Myocyte (in vitro differentiated cells): ENCODE measurements at regions not wholly inside any gene's neighbourhood (a gene's known extent, or its start where the extent isn't known, plus 50 kb on each side); places are given as distances from the start of the nearest gene placed in this dataset.
"Not testable (repeated sequence)": the region's sequence is repeated elsewhere in the genome, so short reads cannot be mapped to it uniquely, and the experiment has no call there.

Source experiments
- DNase-seq: peaks from one replicate; pipeline ENCODE4 v3.0.0-alpha.2; 2012; ENCODE audit warnings: low read depth

GRCh38 chr4:110837896-110838450, 215.1 kb upstream of the PITX2 start:
- DNase-seq: no peak

- DNase-seq: no peak
Observed at GRCh38 chr4:110840221-110840654, 217.4 kb upstream of the PITX2 start.

DNA sequence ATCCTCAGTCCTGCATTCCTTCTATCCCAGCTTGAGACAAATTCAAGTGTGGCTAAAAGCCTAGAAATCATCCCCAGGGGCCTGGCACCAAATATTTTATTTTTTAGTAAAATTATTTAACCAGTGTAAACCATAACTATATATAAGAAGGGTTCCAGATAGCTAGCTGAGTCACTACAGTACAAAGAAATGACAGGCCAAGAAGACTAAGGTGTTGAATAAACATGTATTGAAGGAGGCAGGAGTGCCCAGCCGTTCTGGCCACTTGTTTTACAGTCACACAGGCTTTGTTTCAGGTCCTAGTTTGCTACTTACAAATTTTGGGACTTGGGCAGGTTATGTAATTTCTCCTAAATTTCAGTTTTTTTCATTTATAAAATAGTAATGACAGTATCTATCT, 225.9 kb upstream of the PITX2 start:
- no peak for DNase-seq

DNA sequence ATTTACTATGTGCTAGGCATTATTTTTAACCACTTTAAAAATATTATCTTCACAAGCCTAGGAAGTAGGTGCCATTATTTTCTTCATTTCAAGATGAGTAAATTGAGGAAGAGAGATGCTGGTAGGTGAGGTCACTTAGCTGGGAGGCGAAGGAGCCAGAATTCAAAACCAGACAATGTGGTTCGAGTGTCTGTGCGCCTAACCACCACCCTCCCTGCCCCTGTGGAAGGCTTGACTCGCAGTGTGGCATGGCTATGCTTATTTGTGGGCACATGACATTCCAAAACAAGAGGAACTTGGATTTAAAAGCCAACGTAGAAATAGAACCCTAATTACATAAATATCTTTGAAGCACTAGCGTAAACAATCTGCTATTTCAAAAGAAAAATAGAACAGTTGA, 226.6 kb upstream of the PITX2 start:
- peak; percentile 76 for DNase-seq

- DNase-seq: peak; percentile 95
Observed at GRCh38 chr4:110850461-110851442, 227.9 kb upstream of the PITX2 start.

GRCh38 chr4:110851989-110852388, 229.1 kb upstream of the PITX2 start:
- no peak for DNase-seq

GRCh38 chr4:110852793-110853192, 229.9 kb upstream of the PITX2 start:
- no peak for DNase-seq

GRCh38 chr4:110853242-110853641, 230.4 kb upstream of the PITX2 start:
- DNase-seq: no peak

DNA sequence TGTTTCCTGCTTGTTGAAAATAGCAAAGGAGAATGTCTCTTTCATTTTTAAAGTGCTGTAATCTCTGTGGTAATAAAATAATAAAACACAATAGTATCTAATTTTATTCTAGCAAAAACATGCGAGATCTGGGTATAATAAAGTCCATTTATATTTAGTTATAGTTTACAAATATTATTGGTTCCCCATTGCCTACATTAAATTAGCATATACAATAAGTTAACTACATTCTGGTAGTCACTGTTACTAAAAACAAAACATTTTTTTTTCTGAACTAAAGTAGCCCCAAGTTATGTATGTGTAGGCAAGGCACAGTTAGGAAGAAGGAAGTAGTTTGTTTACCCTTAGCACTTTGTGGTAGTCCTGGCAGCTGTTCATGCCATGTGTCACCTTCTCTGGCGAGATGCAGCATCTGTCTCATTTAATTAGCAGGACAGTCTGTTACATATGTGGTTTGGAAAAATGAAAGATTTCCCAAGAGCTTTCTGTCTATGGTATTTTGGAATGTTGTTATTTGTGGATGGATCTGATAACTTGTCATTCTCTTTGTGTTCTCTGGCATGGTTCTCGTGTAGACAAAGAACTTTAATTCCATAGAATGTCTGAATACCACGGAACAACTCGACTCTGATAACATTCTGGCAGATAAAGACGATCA, 231.3 kb upstream of the PITX2 start:
- DNase-seq: peak; percentile 95

DNA sequence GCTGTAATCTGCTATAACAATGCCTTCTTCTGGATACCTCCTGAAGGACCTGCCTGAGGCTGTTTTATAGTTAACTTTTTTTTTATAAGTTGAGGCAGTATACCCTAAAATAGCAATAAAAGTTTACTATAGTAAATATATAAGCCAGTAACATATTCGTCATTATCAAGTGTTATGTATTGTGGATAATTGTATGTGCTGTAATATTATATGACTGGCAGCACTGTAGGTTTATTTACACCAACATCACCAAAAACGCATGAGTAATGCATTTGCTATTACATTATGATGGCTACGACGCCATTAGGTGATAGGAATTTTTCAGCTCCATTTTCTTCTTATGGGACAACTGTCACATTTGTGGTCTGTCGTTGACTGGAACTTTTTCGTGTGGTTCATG, 237.2 kb upstream of the PITX2 start:
- DNase-seq: no peak

- no peak for DNase-seq
Observed at GRCh38 chr4:110860901-110861300, 238.0 kb upstream of the PITX2 start.

GRCh38 chr4:110865611-110866259, 242.9 kb upstream of the PITX2 start:
- DNase-seq: peak; percentile 75

DNA sequence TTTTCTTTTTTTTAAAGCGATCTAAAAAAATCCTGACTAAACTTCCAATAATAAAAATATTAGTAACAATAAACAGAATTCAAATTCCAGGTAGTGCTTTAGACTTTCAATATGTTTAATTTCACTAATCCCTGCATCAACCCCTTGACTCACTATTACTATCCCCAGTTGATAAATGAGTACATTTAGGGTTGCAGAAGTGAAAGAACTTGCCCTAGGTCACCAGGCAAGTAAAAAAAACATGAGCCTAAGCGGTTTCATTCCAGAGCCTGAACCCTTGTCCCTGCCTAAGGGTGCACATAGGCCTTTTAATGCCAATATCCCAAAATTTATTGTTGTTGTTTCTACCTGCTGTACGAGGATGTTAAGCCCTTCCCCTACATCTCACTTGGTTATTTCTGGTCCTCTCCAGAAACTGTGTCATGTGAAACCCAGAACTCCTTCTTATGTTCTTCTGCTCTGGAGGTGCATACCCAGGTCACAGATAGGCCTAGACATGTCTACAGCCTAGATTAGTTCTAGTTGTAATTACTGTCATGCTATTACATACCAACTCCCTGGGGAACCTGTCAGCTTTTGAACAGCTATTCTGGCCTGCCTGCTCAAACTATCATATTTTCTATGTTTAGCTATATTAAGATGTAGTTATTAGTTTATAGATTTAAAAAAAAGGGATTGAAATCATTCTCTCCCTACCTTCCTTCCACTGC, 244.5 kb upstream of the PITX2 start:
- no peak for DNase-seq

- DNase-seq: no peak
Observed at GRCh38 chr4:110867981-110868720, 245.3 kb upstream of the PITX2 start.

DNA sequence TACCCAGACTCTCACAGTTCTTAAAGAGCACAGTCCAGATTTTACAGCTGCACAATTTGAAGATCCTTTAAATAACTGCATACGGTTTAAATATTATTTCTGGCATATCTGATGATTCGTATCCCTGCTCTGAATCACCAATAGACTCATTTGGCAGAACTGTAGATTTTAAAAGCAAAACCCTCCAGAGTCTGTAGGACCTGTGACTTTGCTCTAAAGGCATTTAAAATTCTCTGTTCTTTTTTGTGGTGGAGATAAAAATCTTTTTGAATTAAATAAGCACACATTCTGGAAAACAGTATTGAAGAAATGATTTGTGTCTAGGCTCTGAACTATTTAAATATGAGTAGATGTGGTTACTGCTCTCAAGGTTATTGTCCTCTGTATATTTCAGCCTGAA, 246.2 kb upstream of the PITX2 start:
- no peak for DNase-seq

GRCh38 chr4:110869862-110870572, 247.1 kb upstream of the PITX2 start:
- no peak for DNase-seq

DNA sequence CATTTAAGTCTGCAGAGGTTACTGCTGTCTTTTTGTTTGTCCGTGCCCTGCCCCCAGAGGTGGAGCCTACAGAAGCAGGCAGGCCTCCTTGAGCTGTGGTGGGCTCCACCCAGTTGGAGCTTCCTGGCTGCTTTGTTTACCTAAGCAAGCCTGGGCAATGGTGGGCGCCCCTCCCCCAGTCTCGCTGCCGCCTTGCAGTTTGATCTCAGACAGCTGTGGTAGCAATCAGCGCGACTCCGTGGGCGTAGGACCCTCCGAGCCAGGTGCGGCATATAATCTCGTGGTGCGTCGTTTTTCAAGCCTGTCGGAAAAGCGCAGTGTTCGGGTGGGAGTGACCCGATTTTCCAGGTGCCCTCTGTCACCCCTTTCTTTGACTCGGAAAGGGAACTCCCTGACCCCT, 253.3 kb upstream of the PITX2 start:
- DNase-seq: not testable (repeated sequence)

GRCh38 chr4:110876866-110877265, 254.0 kb upstream of the PITX2 start:
- no peak for DNase-seq

GRCh38 chr4:110877778-110878370, 255.0 kb upstream of the PITX2 start:
- DNase-seq: peak; percentile 73
